NB4 (cell line): ENCODE measurements at regions not wholly inside any gene's neighbourhood (a gene's known extent, or its start where the extent isn't known, plus 50 kb on each side); places are given as distances from the start of the nearest gene placed in this dataset.

Experiments used
- DNase-seq: peaks from one replicate; pipeline ENCODE4 v3.0.0; 2010; ENCODE audit warnings: low read depth
- H3K4me3 ChIP-seq: one replicate; pipeline ENCODE4 v1.5.1; 2011; ENCODE audit warnings: mild to moderate bottlenecking, low read depth, low read length, moderate library complexity
- MYC ChIP-seq: IDR thresholded peaks from 2 replicates; pipeline ENCODE4 v1.6.1; 2011; ENCODE audit warnings: low read depth, low read length
- POLR2A ChIP-seq: IDR thresholded peaks from 2 replicates; pipeline ENCODE4 v1.6.1; 2011; ENCODE audit warnings: mild to moderate bottlenecking; ENCODE audit not compliant: insufficient read length; ENCODE audit errors: extremely low read depth
- TF ChIP-seq, protein P1 (sequence below): IDR thresholded peaks from one replicate; pipeline ENCODE4 v1.5.1; 2012; ENCODE audit warnings: low read depth, low read length
- TF ChIP-seq, protein P2 (sequence below): IDR thresholded peaks from 2 replicates; pipeline ENCODE4 v1.6.1; 2011; ENCODE audit warnings: low read depth, low read length

DNA sequence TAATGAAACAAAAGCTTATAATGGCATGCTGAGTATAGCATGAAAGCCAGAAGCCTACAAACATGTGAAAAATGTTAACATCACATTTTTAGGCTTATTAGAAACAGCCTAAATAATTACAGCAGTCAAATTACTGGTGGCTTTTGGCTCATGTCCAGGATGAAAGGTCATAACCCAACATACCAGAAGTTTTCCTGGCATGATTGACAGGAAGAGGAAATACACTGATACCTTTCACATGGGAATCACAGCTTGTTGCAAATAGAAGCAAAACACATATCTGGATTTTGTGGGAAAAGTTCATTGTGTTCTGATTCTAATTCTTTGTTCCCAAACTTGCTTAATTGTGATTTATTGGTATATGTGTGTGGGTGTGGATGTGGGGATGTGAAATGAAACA, 393.5 kb upstream of the ARRDC4 start:
- no peak for DNase-seq
- H3K4me3 ChIP-seq, result no peak overlapping the region
- TF ChIP-seq, protein P1, sequence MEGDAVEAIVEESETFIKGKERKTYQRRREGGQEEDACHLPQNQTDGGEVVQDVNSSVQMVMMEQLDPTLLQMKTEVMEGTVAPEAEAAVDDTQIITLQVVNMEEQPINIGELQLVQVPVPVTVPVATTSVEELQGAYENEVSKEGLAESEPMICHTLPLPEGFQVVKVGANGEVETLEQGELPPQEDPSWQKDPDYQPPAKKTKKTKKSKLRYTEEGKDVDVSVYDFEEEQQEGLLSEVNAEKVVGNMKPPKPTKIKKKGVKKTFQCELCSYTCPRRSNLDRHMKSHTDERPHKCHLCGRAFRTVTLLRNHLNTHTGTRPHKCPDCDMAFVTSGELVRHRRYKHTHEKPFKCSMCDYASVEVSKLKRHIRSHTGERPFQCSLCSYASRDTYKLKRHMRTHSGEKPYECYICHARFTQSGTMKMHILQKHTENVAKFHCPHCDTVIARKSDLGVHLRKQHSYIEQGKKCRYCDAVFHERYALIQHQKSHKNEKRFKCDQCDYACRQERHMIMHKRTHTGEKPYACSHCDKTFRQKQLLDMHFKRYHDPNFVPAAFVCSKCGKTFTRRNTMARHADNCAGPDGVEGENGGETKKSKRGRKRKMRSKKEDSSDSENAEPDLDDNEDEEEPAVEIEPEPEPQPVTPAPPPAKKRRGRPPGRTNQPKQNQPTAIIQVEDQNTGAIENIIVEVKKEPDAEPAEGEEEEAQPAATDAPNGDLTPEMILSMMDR, result no peak
- TF ChIP-seq MYC (no peak), POLR2A (no peak)
- TF ChIP-seq, protein P2, sequence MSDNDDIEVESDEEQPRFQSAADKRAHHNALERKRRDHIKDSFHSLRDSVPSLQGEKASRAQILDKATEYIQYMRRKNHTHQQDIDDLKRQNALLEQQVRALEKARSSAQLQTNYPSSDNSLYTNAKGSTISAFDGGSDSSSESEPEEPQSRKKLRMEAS, result no peak

DNA sequence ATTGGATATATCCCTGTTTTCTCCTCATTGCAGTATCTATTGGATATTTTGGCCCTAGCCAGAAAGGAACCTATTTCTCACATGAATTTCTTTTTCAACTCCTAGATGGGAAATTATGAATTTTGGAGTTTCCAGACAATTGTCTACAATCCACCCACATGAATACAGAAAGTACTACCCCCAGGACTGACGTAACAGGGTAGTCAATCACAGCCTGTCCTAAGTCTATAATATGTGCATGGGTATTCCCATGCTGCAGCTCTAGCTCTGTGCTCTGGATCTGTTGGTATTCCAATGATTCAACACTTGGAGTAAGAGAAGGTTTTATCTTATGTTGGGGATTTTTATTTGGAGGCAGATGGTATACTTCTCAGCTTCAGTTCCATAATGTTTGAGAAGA, 393.1 kb upstream of the ARRDC4 start:
- no peak for DNase-seq
- TF ChIP-seq, protein P1, result no peak
- TF ChIP-seq POLR2A, result no peak
- TF ChIP-seq, protein P2, result no peak
- no peak overlapping the region for H3K4me3 ChIP-seq

GRCh38 chr15:97576929-97577645, 383.4 kb upstream of the ARRDC4 start:
- TF ChIP-seq, protein P2, result no peak
- TF ChIP-seq POLR2A, result no peak
- no peak for TF ChIP-seq MYC
- TF ChIP-seq, protein P1, result no peak
- no peak for DNase-seq
- H3K4me3 ChIP-seq, result no peak overlapping the region

GRCh38 chr15:97585408-97585807, 375.1 kb upstream of the ARRDC4 start:
- TF ChIP-seq, protein P1, result no peak
- no peak for TF ChIP-seq POLR2A
- TF ChIP-seq, protein P2, result no peak
- TF ChIP-seq MYC, result no peak
- H3K4me3 ChIP-seq, result no peak overlapping the region
- no peak for DNase-seq

DNA sequence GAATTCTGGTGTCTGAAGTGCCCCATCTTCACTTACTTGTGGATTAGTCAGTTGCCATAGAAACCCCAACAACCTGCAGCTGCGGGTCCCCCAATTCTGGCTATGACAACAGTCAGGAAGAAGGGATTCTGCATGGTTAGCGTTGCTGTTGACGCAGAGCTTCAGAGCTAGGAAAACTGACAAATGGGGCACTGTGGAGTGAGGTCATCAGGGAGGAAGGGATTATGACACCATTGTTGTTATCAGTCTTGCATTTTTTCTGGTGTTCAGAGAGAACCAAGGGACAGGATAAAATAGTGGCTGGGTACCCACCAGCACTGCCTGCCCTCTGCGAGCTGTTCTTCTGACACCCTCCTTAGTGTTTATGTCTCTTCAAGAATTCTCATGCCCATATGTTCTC, 367.7 kb upstream of the ARRDC4 start:
- no peak overlapping the region for H3K4me3 ChIP-seq
- DNase-seq, result no peak
- TF ChIP-seq MYC (no peak), POLR2A (no peak)
- TF ChIP-seq, protein P2, result no peak
- TF ChIP-seq, protein P1, result no peak

- no peak for DNase-seq
- H3K4me3 ChIP-seq, result no peak overlapping the region
- TF ChIP-seq, protein P1, result no peak
- no peak for TF ChIP-seq MYC
Measured at GRCh38 chr15:97597801-97598200, 362.7 kb upstream of the ARRDC4 start.
